Activated CD4-positive, alpha-beta T cell treated with anti-CD3 and anti-CD28 coated beads, Interleukin-2, Interleukin-6, amounts not matched to agents 100 ng/mL and 50 ng/mL, durations not matched to agents 16 hours and 8 hours (primary cell): ENCODE measurements at regions not wholly inside any gene's neighbourhood (a gene's known extent, or its start where the extent isn't known, plus 50 kb on each side); places are given as distances from the start of the nearest gene placed in this dataset.
"Not testable (repeated sequence)": the region's sequence is repeated elsewhere in the genome, so short reads cannot be mapped to it uniquely, and the experiment has no call there.

Experiments used
- DNase-seq: peaks from one replicate; pipeline ENCODE4 v3.0.0-alpha.2; 2020

GRCh38 chr1:198935306-198935921, 296.6 kb downstream of the PTPRC start:
- DNase-seq = peak; percentile 70

- no peak for DNase-seq
Measured at GRCh38 chr1:198936371-198937083, 297.7 kb downstream of the PTPRC start.

GRCh38 chr1:198937231-198938031, 298.6 kb downstream of the PTPRC start:
- DNase-seq = peak; percentile 87

GRCh38 chr1:198939286-198939685, 300.4 kb downstream of the PTPRC start:
- no peak for DNase-seq

- DNase-seq = no peak
Measured at GRCh38 chr1:198939956-198940355, 301.1 kb downstream of the PTPRC start.

- DNase-seq = no peak
Measured at GRCh38 chr1:198942466-198942865, 303.6 kb downstream of the PTPRC start.

GRCh38 chr1:198943484-198944187, 304.8 kb downstream of the PTPRC start:
- DNase-seq = no peak

GRCh38 chr1:198947456-198947855, 308.6 kb downstream of the PTPRC start:
- DNase-seq = no peak

GRCh38 chr1:198948895-198949659, 310.2 kb downstream of the PTPRC start:
- no peak for DNase-seq

- no peak for DNase-seq
Measured at GRCh38 chr1:198950036-198950435, 311.2 kb downstream of the PTPRC start.

- DNase-seq = no peak
Measured at GRCh38 chr1:198955085-198955484, 316.2 kb downstream of the PTPRC start.

GRCh38 chr1:198957044-198957443, 318.2 kb downstream of the PTPRC start:
- DNase-seq = no peak

GRCh38 chr1:198959032-198959431, 320.2 kb downstream of the PTPRC start:
- DNase-seq = peak; percentile 31

GRCh38 chr1:198959676-198960075, 320.8 kb downstream of the PTPRC start:
- DNase-seq = peak; percentile 6

GRCh38 chr1:198963796-198964195, 325.0 kb downstream of the PTPRC start:
- not testable (repeated sequence) for DNase-seq

GRCh38 chr1:198966519-198966918, 327.7 kb downstream of the PTPRC start:
- no peak for DNase-seq

GRCh38 chr1:198967566-198967965, 328.7 kb downstream of the PTPRC start:
- no peak for DNase-seq

GRCh38 chr1:198968866-198969265, 330.0 kb downstream of the PTPRC start:
- no peak for DNase-seq

GRCh38 chr1:198969981-198970380, 331.1 kb downstream of the PTPRC start:
- DNase-seq = no peak

GRCh38 chr1:198970916-198971315, 332.1 kb downstream of the PTPRC start:
- no peak for DNase-seq

GRCh38 chr1:198977909-198978308, 339.1 kb downstream of the PTPRC start:
- DNase-seq = peak; percentile 15

- peak; percentile 44 for DNase-seq
Measured at GRCh38 chr1:198978523-198978922, 339.7 kb downstream of the PTPRC start.
